K562 (cell line): ENCODE measurements at regions not wholly inside any gene's neighbourhood (a gene's known extent, or its start where the extent isn't known, plus 50 kb on each side); places are given as distances from the start of the nearest gene placed in this dataset.

Experiments
- CCAR2 ChIP-seq: fragments of 200-400 bp; formaldehyde crosslinking; IDR thresholded peaks from 2 replicates; pipeline ENCODE4 v1.6.1; 2017; ENCODE audit warnings: mild to moderate bottlenecking, low read depth, low read length
- ELF4 ChIP-seq: fragments of 450-650 bp; formaldehyde crosslinking; IDR thresholded peaks from 2 replicates; pipeline ENCODE4 v1.4.0; 2022; ENCODE audit warnings: missing genetic modification characterization
- ESRRB ChIP-seq: fragments of 250-450 bp; sonication (Bioruptor Pico); IDR thresholded peaks from 2 replicates; pipeline ENCODE4 v1.5.0; 2020; ENCODE audit warnings: mild to moderate bottlenecking, moderate library complexity, borderline replicate concordance
- JUNB ChIP-seq: fragments of 450-650 bp; formaldehyde crosslinking; conservative IDR thresholded peaks from 2 replicates; pipeline ENCODE4 v1.4.0; 2020; ENCODE audit warnings: mild to moderate bottlenecking
- KLF1 ChIP-seq: fragments of 450-650 bp; IDR thresholded peaks from 2 replicates; pipeline ENCODE4 v1.6.1; 2016; ENCODE audit warnings: missing genetic modification characterization, missing compliant biosample characterization
- MAZ ChIP-seq, 2 experiments: fragments of 450-650 bp in 1 of 2; sonication (generic) in 1 of 2; formaldehyde crosslinking; IDR thresholded peaks in 1 of 2; conservative IDR thresholded peaks in 1 of 2; 2 replicates each; pipeline versions ENCODE4 v1.4.0 to v1.5.0; 2020; ENCODE audit warnings: mild to moderate bottlenecking in 1 of 2, missing genetic modification reagents in 1 of 2
- NCOA6 ChIP-seq: fragments of 450-650 bp; IDR thresholded peaks from 2 replicates; pipeline ENCODE4 v1.6.1; 2017; ENCODE audit warnings: mild to moderate bottlenecking
- POLR2A ChIP-seq: fragments of 450-650 bp; conservative IDR thresholded peaks from 2 replicates; pipeline ENCODE4 v1.6.1; 2016
- RCOR1 ChIP-seq, 2 experiments: IDR thresholded peaks; 2 replicates each; pipeline ENCODE4 v1.6.1; 2012; ENCODE audit warnings: low read depth in 2 of 2, low read length in 2 of 2, borderline replicate concordance in 1 of 2, improper control_type of control experiment in 1 of 2
- TAF7 ChIP-seq: fragments of 450-650 bp; IDR thresholded peaks from 2 replicates; pipeline ENCODE4 v1.6.1; 2016; ENCODE audit warnings: missing genetic modification characterization, missing compliant biosample characterization
- ZNF263 ChIP-seq: sonication (generic); formaldehyde crosslinking; IDR thresholded peaks from 2 replicates; pipeline ENCODE4 v1.8.0; 2022; ENCODE audit warnings: mild to moderate bottlenecking, missing genetic modification reagents, borderline replicate concordance
- ZNF316 ChIP-seq: fragments of 450-650 bp; IDR thresholded peaks from 2 replicates; pipeline ENCODE4 v1.6.1; 2016
- ZNF436 ChIP-seq: fragments of 250-450, 450-650 bp; sonication (Bioruptor Pico); formaldehyde crosslinking; IDR thresholded peaks from 2 replicates; pipeline ENCODE4 v1.7.0; 2020; ENCODE audit warnings: mild to moderate bottlenecking
- ZNF583 ChIP-seq: fragments of 250-450 bp; sonication (Bioruptor Pico); IDR thresholded peaks from 2 replicates; pipeline ENCODE4 v1.4.0; 2020
- TF ChIP-seq, protein P1 (sequence below): fragments of 450-650 bp; formaldehyde crosslinking; IDR thresholded peaks from 2 replicates; pipeline ENCODE4 v1.4.0; 2020; ENCODE audit warnings: mild to moderate bottlenecking, moderate library complexity
- TF ChIP-seq, protein P2 (sequence below): fragments of 250-450 bp; sonication (Bioruptor Pico); IDR thresholded peaks from 2 replicates; pipeline ENCODE4 v1.8.0; 2021; ENCODE audit warnings: moderate library complexity, mild to moderate bottlenecking, inconsistent platforms
- TF ChIP-seq, protein P3 (sequence below): sonication (generic); formaldehyde crosslinking; IDR thresholded peaks from 2 replicates; pipeline ENCODE4 v1.8.1; 2023; ENCODE audit warnings: mild to moderate bottlenecking, missing genetic modification reagents, moderate library complexity
- TF ChIP-seq, protein P4 (sequence below): sonication (generic); formaldehyde crosslinking; IDR thresholded peaks from 2 replicates; pipeline ENCODE4 v1.8.1; 2023; ENCODE audit warnings: mild to moderate bottlenecking, missing genetic modification reagents
- TF ChIP-seq, protein P5 (sequence below): IDR thresholded peaks from 2 replicates; pipeline ENCODE4 v1.6.1; 2011; ENCODE audit warnings: borderline replicate concordance, low read depth, mild to moderate bottlenecking, moderate library complexity, low read length; ENCODE audit not compliant: insufficient read depth, poor library complexity, severe bottlenecking
- TF ChIP-seq, protein P6 (sequence below): fragments of 250-450 bp; sonication (Bioruptor Pico); IDR thresholded peaks from 2 replicates; pipeline ENCODE4 v1.4.0; 2020; ENCODE audit warnings: mild to moderate bottlenecking, moderate library complexity

DNA sequence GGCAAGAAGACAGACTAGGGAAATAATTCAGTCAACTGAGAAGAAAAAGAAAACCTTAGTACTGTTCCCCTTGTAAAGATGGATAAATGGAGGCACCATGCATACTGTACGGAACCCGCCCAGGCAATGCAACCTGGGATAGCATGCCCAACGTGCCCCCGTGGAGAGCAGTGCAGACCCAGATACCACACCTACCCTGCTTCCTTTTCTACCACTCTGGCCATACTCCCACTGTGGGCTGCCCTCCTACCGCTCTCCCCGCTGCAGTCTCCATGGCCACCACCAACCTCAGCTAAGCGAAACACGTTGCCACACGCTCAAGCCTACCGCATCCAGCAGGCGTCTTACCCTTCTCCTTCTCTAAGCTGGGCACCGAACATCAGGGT lies 117.4 kb upstream of the SERPIND1 start (continued):
- TF ChIP-seq, protein P1, sequence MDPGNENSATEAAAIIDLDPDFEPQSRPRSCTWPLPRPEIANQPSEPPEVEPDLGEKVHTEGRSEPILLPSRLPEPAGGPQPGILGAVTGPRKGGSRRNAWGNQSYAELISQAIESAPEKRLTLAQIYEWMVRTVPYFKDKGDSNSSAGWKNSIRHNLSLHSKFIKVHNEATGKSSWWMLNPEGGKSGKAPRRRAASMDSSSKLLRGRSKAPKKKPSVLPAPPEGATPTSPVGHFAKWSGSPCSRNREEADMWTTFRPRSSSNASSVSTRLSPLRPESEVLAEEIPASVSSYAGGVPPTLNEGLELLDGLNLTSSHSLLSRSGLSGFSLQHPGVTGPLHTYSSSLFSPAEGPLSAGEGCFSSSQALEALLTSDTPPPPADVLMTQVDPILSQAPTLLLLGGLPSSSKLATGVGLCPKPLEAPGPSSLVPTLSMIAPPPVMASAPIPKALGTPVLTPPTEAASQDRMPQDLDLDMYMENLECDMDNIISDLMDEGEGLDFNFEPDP (CRISPR knock-in tag) = peak; percentile 89
- TF ChIP-seq MAZ (CRISPR knock-in tag; conservative IDR thresholded peaks at IDR 0.05 in 1 of 2, IDR thresholded peaks at IDR 0.05 in 1 of 2) = peak in 1 of 2 experiments; percentile 33; a peak in 2 of 4 replicates
- peak; percentile 52; the same call in 1 of the 2 replicates for TF ChIP-seq ZNF436 (CRISPR knock-in tag)
- no peak for TF ChIP-seq NCOA6
- TF ChIP-seq ZNF263 (CRISPR knock-in tag) = no peak; the same call in none of the 2 replicates
- TF ChIP-seq ELF4 (CRISPR knock-in tag) = peak; percentile 56; the same call in 1 of the 2 replicates
- TF ChIP-seq, protein P2, sequence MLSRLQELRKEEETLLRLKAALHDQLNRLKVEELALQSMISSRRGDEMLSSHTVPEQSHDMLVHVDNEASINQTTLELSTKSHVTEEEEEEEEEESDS (CRISPR knock-in tag) = no peak
- peak; percentile 86; the same call in 1 of the 2 replicates for TF ChIP-seq ESRRB (CRISPR knock-in tag)
- no peak for TF ChIP-seq ZNF316
- TF ChIP-seq, protein P3, sequence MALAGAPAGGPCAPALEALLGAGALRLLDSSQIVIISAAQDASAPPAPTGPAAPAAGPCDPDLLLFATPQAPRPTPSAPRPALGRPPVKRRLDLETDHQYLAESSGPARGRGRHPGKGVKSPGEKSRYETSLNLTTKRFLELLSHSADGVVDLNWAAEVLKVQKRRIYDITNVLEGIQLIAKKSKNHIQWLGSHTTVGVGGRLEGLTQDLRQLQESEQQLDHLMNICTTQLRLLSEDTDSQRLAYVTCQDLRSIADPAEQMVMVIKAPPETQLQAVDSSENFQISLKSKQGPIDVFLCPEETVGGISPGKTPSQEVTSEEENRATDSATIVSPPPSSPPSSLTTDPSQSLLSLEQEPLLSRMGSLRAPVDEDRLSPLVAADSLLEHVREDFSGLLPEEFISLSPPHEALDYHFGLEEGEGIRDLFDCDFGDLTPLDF = 0 out of 2 replicates have a peak, but pooled peaks have one; percentile 94
- TF ChIP-seq, protein P4, sequence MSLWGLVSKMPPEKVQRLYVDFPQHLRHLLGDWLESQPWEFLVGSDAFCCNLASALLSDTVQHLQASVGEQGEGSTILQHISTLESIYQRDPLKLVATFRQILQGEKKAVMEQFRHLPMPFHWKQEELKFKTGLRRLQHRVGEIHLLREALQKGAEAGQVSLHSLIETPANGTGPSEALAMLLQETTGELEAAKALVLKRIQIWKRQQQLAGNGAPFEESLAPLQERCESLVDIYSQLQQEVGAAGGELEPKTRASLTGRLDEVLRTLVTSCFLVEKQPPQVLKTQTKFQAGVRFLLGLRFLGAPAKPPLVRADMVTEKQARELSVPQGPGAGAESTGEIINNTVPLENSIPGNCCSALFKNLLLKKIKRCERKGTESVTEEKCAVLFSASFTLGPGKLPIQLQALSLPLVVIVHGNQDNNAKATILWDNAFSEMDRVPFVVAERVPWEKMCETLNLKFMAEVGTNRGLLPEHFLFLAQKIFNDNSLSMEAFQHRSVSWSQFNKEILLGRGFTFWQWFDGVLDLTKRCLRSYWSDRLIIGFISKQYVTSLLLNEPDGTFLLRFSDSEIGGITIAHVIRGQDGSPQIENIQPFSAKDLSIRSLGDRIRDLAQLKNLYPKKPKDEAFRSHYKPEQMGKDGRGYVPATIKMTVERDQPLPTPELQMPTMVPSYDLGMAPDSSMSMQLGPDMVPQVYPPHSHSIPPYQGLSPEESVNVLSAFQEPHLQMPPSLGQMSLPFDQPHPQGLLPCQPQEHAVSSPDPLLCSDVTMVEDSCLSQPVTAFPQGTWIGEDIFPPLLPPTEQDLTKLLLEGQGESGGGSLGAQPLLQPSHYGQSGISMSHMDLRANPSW (CRISPR knock-in tag) = peak; percentile 95; the same call in 1 of the 2 replicates
- peak; percentile 92; the same call in 1 of the 2 replicates for TF ChIP-seq POLR2A
- TF ChIP-seq ZNF583 (CRISPR knock-in tag) = peak; percentile 39
- TF ChIP-seq, protein P5, sequence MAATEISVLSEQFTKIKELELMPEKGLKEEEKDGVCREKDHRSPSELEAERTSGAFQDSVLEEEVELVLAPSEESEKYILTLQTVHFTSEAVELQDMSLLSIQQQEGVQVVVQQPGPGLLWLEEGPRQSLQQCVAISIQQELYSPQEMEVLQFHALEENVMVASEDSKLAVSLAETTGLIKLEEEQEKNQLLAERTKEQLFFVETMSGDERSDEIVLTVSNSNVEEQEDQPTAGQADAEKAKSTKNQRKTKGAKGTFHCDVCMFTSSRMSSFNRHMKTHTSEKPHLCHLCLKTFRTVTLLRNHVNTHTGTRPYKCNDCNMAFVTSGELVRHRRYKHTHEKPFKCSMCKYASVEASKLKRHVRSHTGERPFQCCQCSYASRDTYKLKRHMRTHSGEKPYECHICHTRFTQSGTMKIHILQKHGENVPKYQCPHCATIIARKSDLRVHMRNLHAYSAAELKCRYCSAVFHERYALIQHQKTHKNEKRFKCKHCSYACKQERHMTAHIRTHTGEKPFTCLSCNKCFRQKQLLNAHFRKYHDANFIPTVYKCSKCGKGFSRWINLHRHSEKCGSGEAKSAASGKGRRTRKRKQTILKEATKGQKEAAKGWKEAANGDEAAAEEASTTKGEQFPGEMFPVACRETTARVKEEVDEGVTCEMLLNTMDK = no peak
- no peak for TF ChIP-seq CCAR2
- TF ChIP-seq, protein P6, sequence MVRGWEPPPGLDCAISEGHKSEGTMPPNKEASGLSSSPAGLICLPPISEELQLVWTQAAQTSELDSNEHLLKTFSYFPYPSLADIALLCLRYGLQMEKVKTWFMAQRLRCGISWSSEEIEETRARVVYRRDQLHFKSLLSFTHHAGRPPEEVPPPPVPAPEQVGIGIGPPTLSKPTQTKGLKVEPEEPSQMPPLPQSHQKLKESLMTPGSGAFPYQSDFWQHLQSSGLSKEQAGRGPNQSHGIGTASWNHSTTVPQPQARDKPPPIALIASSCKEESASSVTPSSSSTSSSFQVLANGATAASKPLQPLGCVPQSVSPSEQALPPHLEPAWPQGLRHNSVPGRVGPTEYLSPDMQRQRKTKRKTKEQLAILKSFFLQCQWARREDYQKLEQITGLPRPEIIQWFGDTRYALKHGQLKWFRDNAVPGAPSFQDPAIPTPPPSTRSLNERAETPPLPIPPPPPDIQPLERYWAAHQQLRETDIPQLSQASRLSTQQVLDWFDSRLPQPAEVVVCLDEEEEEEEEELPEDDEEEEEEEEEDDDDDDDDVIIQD (CRISPR knock-in tag) = peak; percentile 66; the same call in 1 of the 2 replicates
- TF ChIP-seq RCOR1 (IDR thresholded peaks at IDR 0.05; ENCODE audit: borderline replicate concordance in 1 of 2, low read depth in 2 of 2, low read length in 2 of 2) = peak in 1 of 2 experiments; percentile 3; a peak in 1 of 4 replicates
- 0 out of 2 replicates have a peak, but pooled peaks have one; percentile 26 for TF ChIP-seq JUNB (CRISPR knock-in tag)
- TF ChIP-seq KLF1 (tag) = peak; percentile 62; the same call in 1 of the 2 replicates
- TF ChIP-seq TAF7 (tag) = no peak
